Stomach (tissue), 4 donors: ENCODE measurements at regions not wholly inside any gene's neighbourhood (a gene's known extent, or its start where the extent isn't known, plus 50 kb on each side); places are given as distances from the start of the nearest gene placed in this dataset.

ENCODE experiments used
- CTCF ChIP-seq, 7 experiments: fragments of 450-650 bp in 4 of 7; fragments of 200-600 bp in 3 of 7; sonication (generic) in 3 of 7; IDR thresholded peaks; one replicate each; pipeline ENCODE4 v1.5.1; 2016 to 2019; ENCODE audit warnings: antibody characterized with exemption in 7 of 7, control low read depth in 2 of 7, mild to moderate bottlenecking in 1 of 7
- POLR2A ChIP-seq, 4 donors: fragments of 450-650 bp; IDR thresholded peaks; one replicate each; pipeline ENCODE4 v1.6.1; 2016; ENCODE audit warnings: antibody characterized with exemption in 4 of 4, control low read depth in 2 of 4, mild to moderate bottlenecking in 1 of 4, moderate library complexity in 1 of 4

DNA sequence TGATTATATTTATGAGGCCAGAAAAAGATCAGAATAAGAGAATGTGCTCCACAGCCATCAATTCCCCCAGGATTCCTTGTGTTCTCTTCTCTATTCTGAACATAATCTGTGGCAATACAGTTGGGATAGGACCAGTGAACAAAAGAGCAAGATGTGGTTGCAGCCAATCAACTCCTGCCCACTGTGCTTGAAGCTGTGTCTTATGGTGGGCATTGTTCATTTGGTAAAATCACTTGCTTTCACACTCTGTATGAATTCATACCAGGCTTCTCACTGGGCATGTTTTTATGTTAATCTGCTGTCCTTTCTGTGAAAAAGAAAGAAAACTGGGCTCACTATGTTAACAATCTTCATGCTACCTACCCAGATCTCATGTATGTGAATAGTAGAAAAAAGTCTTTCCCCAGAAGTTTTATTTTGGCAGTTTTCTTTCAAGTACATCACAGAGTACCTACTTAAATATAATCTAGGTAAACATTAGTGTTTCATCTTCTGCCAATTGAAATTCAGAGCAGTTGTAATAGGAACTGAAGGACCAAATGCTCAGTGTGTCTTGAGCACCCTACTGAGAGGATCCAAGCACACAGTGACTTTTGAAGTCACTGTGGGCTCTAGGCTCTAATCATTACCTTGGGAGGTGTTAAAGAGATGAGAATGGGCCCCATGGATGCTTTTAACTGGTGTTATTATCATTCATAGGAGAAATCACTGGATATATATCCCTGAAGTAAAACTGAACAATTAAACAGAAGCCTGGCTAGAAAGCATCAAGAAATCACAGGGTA is 429.2 kb upstream of the TRAM1L1 start:
- TF ChIP-seq CTCF (IDR thresholded peaks at IDR 0.05) (no peak), POLR2A (IDR thresholded peaks at IDR 0.05) (no peak)
